K562 (cell line): ENCODE measurements at regions not wholly inside any gene's neighbourhood (a gene's known extent, or its start where the extent isn't known, plus 50 kb on each side); places are given as distances from the start of the nearest gene placed in this dataset.

Experiments
- ATAC-seq: fragments of 200-7000 bp; cut with Tn5 transposase; 3 replicates; pipeline ENCODE4 v1.9.1; 2020; ENCODE audit warnings: moderate library complexity
- BruUV-seq: library from RNA; stranded (reverse); fragments of 400-500 nt; replicated peaks from 2 replicates; lab custom pipeline; 2021; lab: Mats Ljungman, UMichigan
- CTCF ChIA-PET: fragments of 300-600 bp; formaldehyde crosslinking; extraction: SDS; loops from one replicate; lab custom pipeline; 2021; ENCODE audit warnings: low intra/inter-chr PET ratio; lab: Yijun Ruan, JAX
- POLR2A ChIA-PET: fragments of 300-600, 350-650 bp; sonication (Branson Sonifier 250); formaldehyde crosslinking; extraction: SDS; loops from one replicate; lab custom pipeline; 2021; ENCODE audit warnings: antibody characterized with exemption, inconsistent platforms; lab: Yijun Ruan, JAX
- DNase-seq, 4 experiments: peaks; one replicate each; pipeline versions ENCODE4 v3.0.0 to v3.0.0-alpha.2; 2011 to 2018; ENCODE audit warnings: low spot score in 3 of 4, mixed read lengths in 3 of 4; ENCODE audit errors: extremely low read depth in 1 of 4
- FAIRE-seq: peaks from 2 replicates; lab custom pipeline; 2011; peaks lifted over from hg19 to GRCh38; lab: Jason Lieb, UNC
- H2AFZ ChIP-seq: 2 replicates; pipeline ENCODE4 v1.6.0; 2011; ENCODE audit warnings: low read depth, low read length, control low read depth, inconsistent platforms
- H3K27ac ChIP-seq: fragments of 200-600 bp; 3 replicates; pipeline ENCODE4 v1.8.0; 2011; ENCODE audit warnings: low read depth, mild to moderate bottlenecking, control low read depth, inconsistent platforms, low read length, moderate library complexity, mixed read lengths; ENCODE audit errors: extremely low read depth
- H3K27me3 ChIP-seq, 2 experiments: fragments of 300-600 bp in 1 of 2; 2 replicates in 1 of 2; 3 replicates in 1 of 2; pipeline versions ENCODE4 v1.6.0 to v1.8.0; 2011; ENCODE audit warnings: inconsistent platforms in 2 of 2, low read length in 2 of 2, mild to moderate bottlenecking in 1 of 2, mixed read lengths in 1 of 2, moderate library complexity in 1 of 2; ENCODE audit not compliant: control insufficient read depth in 2 of 2, insufficient read depth in 2 of 2
- H3K36me3 ChIP-seq: fragments of 300-600 bp; 3 replicates; pipeline ENCODE4 v1.8.0; 2011; ENCODE audit warnings: mild to moderate bottlenecking, low read length, inconsistent platforms; ENCODE audit not compliant: control insufficient read depth, insufficient read depth
- H3K4me1 ChIP-seq, 2 experiments: fragments of 200-600 bp in 1 of 2; replicated peaks in 1 of 2; 2 replicates in 1 of 2; 3 replicates in 1 of 2; pipeline versions ENCODE4 v1.5.1 to v1.8.0; 2011; ENCODE audit warnings: inconsistent platforms in 2 of 2, low read length in 2 of 2, mild to moderate bottlenecking in 1 of 2, mixed read lengths in 1 of 2, moderate library complexity in 1 of 2; ENCODE audit not compliant: control insufficient read depth in 2 of 2, insufficient read depth in 2 of 2
- H3K4me2 ChIP-seq: 2 replicates; pipeline ENCODE4 v1.6.1; 2011; ENCODE audit warnings: low read length, control low read depth, inconsistent platforms, mixed read lengths; ENCODE audit not compliant: insufficient read depth
- H3K4me3 ChIP-seq: fragments of 200-600 bp; sonication (generic), shearing (Covaris generic); 2 replicates; pipeline ENCODE4 v1.5.1; 2016; ENCODE audit warnings: control low read depth, inconsistent platforms
- H3K79me2 ChIP-seq: fragments of 200-600 bp; 3 replicates; pipeline ENCODE4 v1.8.0; 2011; ENCODE audit warnings: low read length, inconsistent platforms; ENCODE audit not compliant: control insufficient read depth, insufficient read depth
- H3K9ac ChIP-seq, 2 experiments: 2 replicates each; pipeline versions ENCODE4 v1.6.0 to v1.6.1; 2011; ENCODE audit warnings: low read depth in 2 of 2, low read length in 2 of 2, control low read depth in 1 of 2, inconsistent platforms in 1 of 2, mild to moderate bottlenecking in 1 of 2, mixed read lengths in 1 of 2; ENCODE audit not compliant: insufficient read depth in 1 of 2
- H3K9me1 ChIP-seq: one replicate; pipeline ENCODE4 v1.6.0; 2011; ENCODE audit warnings: inconsistent platforms, mild to moderate bottlenecking, low read length, moderate library complexity; ENCODE audit not compliant: control insufficient read depth, insufficient read depth
- H3K9me3 ChIP-seq: replicated peaks from 2 replicates; pipeline ENCODE4 v1.5.1; 2011; ENCODE audit warnings: low read depth, low read length, inconsistent platforms; ENCODE audit not compliant: control insufficient read depth, insufficient read depth
- H4K20me1 ChIP-seq: replicated peaks from 2 replicates; pipeline ENCODE4 v1.6.1; 2011; ENCODE audit warnings: low read length, inconsistent platforms, mixed read lengths; ENCODE audit not compliant: control insufficient read depth, insufficient read depth
- CBFB ChIP-seq: sonication (generic); formaldehyde crosslinking; IDR thresholded peaks from 2 replicates; pipeline ENCODE4 v1.4.0; 2020; ENCODE audit warnings: mild to moderate bottlenecking, missing genetic modification reagents
- CBX1 ChIP-seq: sonication (generic); IDR thresholded peaks from 2 replicates; pipeline ENCODE4 v1.6.1; 2016; ENCODE audit warnings: antibody characterized with exemption, low read depth, mild to moderate bottlenecking
- NR4A1 ChIP-seq, 2 experiments: fragments of 250-450 bp in 1 of 2; fragments of 450-650 bp in 1 of 2; sonication (Bioruptor Pico) in 1 of 2; IDR thresholded peaks; 2 replicates each; pipeline versions ENCODE4 v1.4.0 to v1.6.1; 2016 to 2020; ENCODE audit warnings: mild to moderate bottlenecking in 2 of 2, missing compliant biosample characterization in 1 of 2, missing genetic modification characterization in 1 of 2, moderate library complexity in 1 of 2
- PRMT5 ChIP-seq: sonication (generic); formaldehyde crosslinking; IDR thresholded peaks from 2 replicates; pipeline ENCODE4 v1.5.0; 2020; ENCODE audit warnings: missing genetic modification reagents
- RFX7 ChIP-seq: fragments of 250-450 bp; sonication (Bioruptor Pico); IDR thresholded peaks from 2 replicates; pipeline ENCODE4 v1.5.1; 2021; ENCODE audit warnings: mild to moderate bottlenecking
- TAL1 ChIP-seq: fragments of 450-650 bp; IDR thresholded peaks from 2 replicates; pipeline ENCODE4 v1.6.1; 2016; ENCODE audit warnings: mild to moderate bottlenecking
- ZNF124 ChIP-seq: sonication (generic); formaldehyde crosslinking; IDR thresholded peaks from 2 replicates; pipeline ENCODE4 v1.8.1; 2022; ENCODE audit warnings: missing genetic modification reagents
- ZNF274 ChIP-seq: IDR thresholded peaks from 2 replicates; pipeline ENCODE4 v1.6.1; 2011; ENCODE audit warnings: low read depth, mild to moderate bottlenecking, low read length, moderate library complexity, borderline replicate concordance
- WGBS: fragments of 100-300 bp; shearing (Covaris generic); methylation state at CpG from one replicate; pipeline ENCODE4 v1.1.6; 2016; ENCODE audit warnings: low coverage, mixed read lengths; ENCODE audit not compliant: insufficient coverage; ENCODE audit errors: missing lambda C conversion rate; 5-methylcytosine and 5-hydroxymethylcytosine counted together
- in situ Hi-C: fragments of 300-500 bp; cut with MboI; formaldehyde crosslinking; loops from 4 replicates; pipeline ENCODE4 v1.15.0; 2018; ENCODE audit warnings: inconsistent platforms, mixed read lengths
- intact Hi-C: fragments of 100-400 bp; cut with micrococcal nuclease; formaldehyde crosslinking; loops from 2 replicates; pipeline ENCODE4 v1.14.2; 2022
- TF ChIP-seq, protein P1 (sequence below): fragments of 450-650 bp; IDR thresholded peaks from 2 replicates; pipeline ENCODE4 v1.6.1; 2018; ENCODE audit not compliant: partially characterized antibody
- TF ChIP-seq, protein P2 (sequence below), 3 experiments: fragments of 200-800 bp in 1 of 3; fragments of 250-450 bp in 1 of 3; fragments of 450-650 bp in 1 of 3; sonication (Bioruptor Pico) in 1 of 3; sonication (Bioruptor generic) in 1 of 3; formaldehyde crosslinking in 1 of 3; IDR thresholded peaks; 2 replicates each; pipeline versions ENCODE4 v1.6.1 to v1.8.0; 2016 to 2022; ENCODE audit warnings: mild to moderate bottlenecking in 2 of 3, missing genetic modification characterization in 2 of 3, missing compliant biosample characterization in 1 of 3, moderate library complexity in 1 of 3
- TF ChIP-seq, protein P3 (sequence below): fragments of 450-650 bp; IDR thresholded peaks from 2 replicates; pipeline ENCODE4 v1.7.1; 2018; ENCODE audit warnings: mild to moderate bottlenecking, low read depth; ENCODE audit not compliant: partially characterized antibody

DNA sequence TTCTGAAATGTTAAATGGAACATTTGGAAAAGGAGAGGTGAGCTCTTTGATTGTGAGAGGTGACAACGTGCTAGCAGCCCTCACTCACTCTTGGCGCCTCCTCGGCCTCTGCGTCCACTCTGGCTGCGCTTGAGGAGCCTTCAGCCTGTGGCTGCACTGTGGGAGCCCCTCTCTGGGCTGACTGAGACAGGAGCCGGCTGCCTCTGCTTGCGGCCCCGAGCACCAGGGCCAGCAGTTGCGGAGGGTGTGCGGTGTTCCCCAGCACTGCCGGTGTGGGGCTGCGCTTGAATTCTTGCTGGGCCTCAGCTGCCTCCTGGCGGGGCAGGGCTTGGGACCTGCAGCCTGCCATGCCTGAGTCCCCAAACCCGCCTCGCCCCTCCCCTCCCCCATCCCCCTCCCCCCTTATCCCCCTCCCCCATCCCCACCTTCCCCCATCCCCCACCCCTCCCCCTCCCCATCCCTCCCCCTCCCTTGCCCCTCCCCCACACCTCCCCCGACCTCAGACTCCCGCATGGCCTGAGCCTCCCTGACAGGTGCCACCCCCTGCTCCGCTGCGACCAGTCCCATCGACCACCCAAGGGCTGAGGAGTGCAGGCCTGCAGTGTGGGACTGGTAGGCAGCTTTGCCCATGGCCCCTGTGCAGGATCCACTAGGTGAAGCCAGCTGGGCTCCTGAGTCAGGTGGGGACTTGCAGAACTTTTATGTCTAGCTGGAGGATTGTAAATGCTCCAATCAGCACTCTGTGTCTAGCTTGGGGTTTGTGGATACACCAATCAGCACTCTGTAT is 411.0 kb downstream of the OLFM4 start:
- H3K27me3 ChIP-seq, result no peaks in the 10 kb centered on the region
- POLR2A ChIA-PET, result no interaction called here
- no peak overlapping the region for H3K9ac ChIP-seq
- H4K20me1 ChIP-seq, result no peaks in the 10 kb centered on the region
- no peak for ATAC-seq
- no peaks in the 10 kb centered on the region for H3K36me3 ChIP-seq
- WGBS, result 10% methylated on average over 4 of the region's 20 CpGs
- CTCF ChIA-PET, result no interaction called here
- H3K9me3 ChIP-seq, result no peaks in the 10 kb centered on the region
- intact Hi-C loops, result no loop called here
- BruUV-seq, result no TSS peak
- no peak overlapping the region for H3K4me2 ChIP-seq
- in situ Hi-C loops, result no loop called here
- no peak overlapping the region for H3K27ac ChIP-seq
- H3K4me3 ChIP-seq, result no peak overlapping the region
- no peaks in the 10 kb centered on the region for H3K4me1 ChIP-seq
- H3K79me2 ChIP-seq, result no peaks in the 10 kb centered on the region
- no peak for DNase-seq
- no peak overlapping the region for H2AFZ ChIP-seq
- H3K9me1 ChIP-seq, result no peaks in the 10 kb centered on the region
- no peak for FAIRE-seq
- TF ChIP-seq, protein P1, sequence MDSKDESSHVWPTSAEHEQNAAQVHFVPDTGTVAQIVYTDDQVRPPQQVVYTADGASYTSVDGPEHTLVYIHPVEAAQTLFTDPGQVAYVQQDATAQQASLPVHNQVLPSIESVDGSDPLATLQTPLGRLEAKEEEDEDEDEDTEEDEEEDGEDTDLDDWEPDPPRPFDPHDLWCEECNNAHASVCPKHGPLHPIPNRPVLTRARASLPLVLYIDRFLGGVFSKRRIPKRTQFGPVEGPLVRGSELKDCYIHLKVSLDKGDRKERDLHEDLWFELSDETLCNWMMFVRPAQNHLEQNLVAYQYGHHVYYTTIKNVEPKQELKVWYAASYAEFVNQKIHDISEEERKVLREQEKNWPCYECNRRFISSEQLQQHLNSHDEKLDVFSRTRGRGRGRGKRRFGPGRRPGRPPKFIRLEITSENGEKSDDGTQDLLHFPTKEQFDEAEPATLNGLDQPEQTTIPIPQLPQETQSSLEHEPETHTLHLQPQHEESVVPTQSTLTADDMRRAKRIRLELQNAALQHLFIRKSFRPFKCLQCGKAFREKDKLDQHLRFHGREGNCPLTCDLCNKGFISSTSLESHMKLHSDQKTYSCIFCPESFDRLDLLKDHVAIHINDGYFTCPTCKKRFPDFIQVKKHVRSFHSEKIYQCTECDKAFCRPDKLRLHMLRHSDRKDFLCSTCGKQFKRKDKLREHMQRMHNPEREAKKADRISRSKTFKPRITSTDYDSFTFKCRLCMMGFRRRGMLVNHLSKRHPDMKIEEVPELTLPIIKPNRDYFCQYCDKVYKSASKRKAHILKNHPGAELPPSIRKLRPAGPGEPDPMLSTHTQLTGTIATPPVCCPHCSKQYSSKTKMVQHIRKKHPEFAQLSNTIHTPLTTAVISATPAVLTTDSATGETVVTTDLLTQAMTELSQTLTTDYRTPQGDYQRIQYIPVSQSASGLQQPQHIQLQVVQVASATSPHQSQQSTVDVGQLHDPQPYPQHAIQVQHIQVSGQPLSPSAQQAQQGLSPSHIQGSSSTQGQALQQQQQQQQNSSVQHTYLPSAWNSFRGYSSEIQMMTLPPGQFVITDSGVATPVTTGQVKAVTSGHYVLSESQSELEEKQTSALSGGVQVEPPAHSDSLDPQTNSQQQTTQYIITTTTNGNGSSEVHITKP, result no peak
- TF ChIP-seq CBX1 (no peak), TAL1 (no peak), RFX7 (CRISPR knock-in tag) (no peak), NR4A1 (CRISPR knock-in tag; IDR thresholded peaks at IDR 0.05) (no peak), NR4A1 (tag; IDR thresholded peaks at IDR 0.05) (no peak), CBFB (CRISPR knock-in tag) (no peak), ZNF124 (CRISPR knock-in tag) (no peak), ZNF274 (no peak), PRMT5 (CRISPR knock-in tag) (no peak)
- TF ChIP-seq, protein P2, sequence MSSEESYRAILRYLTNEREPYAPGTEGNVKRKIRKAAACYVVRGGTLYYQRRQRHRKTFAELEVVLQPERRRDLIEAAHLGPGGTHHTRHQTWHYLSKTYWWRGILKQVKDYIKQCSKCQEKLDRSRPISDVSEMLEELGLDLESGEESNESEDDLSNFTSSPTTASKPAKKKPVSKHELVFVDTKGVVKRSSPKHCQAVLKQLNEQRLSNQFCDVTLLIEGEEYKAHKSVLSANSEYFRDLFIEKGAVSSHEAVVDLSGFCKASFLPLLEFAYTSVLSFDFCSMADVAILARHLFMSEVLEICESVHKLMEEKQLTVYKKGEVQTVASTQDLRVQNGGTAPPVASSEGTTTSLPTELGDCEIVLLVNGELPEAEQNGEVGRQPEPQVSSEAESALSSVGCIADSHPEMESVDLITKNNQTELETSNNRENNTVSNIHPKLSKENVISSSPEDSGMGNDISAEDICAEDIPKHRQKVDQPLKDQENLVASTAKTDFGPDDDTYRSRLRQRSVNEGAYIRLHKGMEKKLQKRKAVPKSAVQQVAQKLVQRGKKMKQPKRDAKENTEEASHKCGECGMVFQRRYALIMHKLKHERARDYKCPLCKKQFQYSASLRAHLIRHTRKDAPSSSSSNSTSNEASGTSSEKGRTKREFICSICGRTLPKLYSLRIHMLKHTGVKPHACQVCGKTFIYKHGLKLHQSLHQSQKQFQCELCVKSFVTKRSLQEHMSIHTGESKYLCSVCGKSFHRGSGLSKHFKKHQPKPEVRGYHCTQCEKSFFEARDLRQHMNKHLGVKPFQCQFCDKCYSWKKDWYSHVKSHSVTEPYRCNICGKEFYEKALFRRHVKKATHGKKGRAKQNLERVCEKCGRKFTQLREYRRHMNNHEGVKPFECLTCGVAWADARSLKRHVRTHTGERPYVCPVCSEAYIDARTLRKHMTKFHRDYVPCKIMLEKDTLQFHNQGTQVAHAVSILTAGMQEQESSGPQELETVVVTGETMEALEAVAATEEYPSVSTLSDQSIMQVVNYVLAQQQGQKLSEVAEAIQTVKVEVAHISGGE (CRISPR knock-in tag; IDR thresholded peaks at IDR 0.05), result no peak
- TF ChIP-seq, protein P3, sequence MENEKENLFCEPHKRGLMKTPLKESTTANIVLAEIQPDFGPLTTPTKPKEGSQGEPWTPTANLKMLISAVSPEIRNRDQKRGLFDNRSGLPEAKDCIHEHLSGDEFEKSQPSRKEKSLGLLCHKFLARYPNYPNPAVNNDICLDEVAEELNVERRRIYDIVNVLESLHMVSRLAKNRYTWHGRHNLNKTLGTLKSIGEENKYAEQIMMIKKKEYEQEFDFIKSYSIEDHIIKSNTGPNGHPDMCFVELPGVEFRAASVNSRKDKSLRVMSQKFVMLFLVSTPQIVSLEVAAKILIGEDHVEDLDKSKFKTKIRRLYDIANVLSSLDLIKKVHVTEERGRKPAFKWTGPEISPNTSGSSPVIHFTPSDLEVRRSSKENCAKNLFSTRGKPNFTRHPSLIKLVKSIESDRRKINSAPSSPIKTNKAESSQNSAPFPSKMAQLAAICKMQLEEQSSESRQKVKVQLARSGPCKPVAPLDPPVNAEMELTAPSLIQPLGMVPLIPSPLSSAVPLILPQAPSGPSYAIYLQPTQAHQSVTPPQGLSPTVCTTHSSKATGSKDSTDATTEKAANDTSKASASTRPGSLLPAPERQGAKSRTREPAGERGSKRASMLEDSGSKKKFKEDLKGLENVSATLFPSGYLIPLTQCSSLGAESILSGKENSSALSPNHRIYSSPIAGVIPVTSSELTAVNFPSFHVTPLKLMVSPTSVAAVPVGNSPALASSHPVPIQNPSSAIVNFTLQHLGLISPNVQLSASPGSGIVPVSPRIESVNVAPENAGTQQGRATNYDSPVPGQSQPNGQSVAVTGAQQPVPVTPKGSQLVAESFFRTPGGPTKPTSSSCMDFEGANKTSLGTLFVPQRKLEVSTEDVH, result no peak
